Stimulated activated CD8-positive, alpha-beta memory T cell treated with anti-CD3 and anti-CD28 coated beads, Interleukin-7, amount 100 ng/mL, for 4 hours (primary cell): ENCODE measurements at regions not wholly inside any gene's neighbourhood (a gene's known extent, or its start where the extent isn't known, plus 50 kb on each side); places are given as distances from the start of the nearest gene placed in this dataset.
A peak's percentile ranks its signal among the peaks of the same experiment; 100 is the strongest.
"Not testable (repeated sequence)": the region's sequence is repeated elsewhere in the genome, so short reads cannot be mapped to it uniquely, and the experiment has no call there.

Experiments
- DNase-seq, 2 donors: peaks; one replicate each; pipeline ENCODE4 v3.0.0-alpha.2; 2020; ENCODE audit warnings: low read depth in 2 of 2

- not testable (repeated sequence) for DNase-seq
Observed at GRCh38 chr1:221965891-221966290, 224.0 kb upstream of the DUSP10 start.

DNA sequence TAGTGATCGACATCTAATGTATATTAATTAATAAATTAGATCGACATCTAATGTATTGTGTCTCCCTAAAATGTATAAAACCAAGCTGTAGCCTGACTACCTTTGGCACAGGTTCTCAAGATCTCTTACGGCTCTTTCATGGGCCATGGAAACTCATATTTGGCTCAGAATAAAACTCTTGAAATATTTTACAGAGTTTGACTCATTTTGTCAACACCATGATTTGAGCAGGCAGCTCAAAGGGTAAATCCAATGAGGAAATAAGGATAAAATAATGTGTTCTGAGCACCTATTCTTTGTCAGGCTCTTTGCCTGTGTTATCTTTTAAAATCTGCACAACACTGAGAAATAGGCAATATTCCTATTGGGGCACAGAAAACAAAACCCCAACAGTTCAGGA lies 223.4 kb upstream of the DUSP10 start:
- no peak for DNase-seq

DNA sequence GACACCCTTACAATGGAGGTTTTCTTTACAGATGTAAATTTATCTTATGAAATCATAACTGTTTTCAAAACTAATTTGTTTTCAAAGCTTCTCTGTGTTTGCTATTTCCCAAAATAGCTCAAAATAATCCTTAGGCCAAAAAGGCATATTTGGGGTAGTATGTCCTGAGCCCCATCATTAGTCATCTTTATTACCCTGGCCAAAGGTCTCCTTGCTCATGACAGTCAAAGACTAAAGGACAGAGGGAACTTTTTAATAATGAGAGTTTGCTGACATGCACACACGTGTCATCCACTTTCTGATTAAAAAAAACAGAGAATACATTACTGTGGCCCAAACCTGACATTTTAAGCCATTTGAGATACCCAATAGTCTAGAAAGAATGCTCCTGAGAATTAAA lies 221.9 kb upstream of the DUSP10 start:
- DNase-seq: no peak

- no peak for DNase-seq
Observed at GRCh38 chr1:221962385-221962784, 220.5 kb upstream of the DUSP10 start.

DNA sequence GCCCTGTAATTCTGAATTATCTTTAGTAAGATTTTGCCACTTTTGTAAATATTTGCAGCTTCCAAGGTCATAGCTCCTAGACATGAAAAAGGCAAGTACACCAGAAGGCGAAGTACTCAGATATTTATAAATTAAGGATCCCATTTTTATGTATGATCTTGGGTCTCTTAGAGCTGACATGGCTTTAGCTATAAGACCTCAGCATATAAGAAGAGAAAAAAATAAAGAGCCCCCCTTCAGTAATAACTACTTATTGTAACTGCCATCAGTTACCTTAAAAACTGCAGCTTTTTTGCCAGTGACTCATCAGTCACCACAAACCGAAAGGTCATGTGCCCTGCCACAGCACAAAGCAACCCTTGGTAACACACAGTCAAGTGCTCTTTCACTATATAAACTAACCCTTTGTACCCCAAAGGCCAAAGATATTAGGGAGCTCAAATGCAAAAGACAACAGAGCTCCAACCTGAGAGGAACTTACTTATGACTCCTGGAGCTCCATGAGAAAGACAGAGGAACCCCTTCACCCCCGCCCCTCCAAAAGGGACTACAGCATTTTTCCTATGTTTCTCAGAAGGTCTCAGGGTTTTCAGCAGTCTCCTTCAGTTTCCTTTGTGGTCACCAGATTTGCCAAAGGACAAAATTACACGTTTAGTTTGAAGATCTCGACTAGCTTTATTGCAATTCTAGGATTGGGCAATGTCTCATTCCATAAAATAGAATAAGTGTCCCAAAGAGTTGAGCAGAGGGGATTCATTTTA lies 219.8 kb upstream of the DUSP10 start:
- peak; percentile 51 to 52 for DNase-seq

DNA sequence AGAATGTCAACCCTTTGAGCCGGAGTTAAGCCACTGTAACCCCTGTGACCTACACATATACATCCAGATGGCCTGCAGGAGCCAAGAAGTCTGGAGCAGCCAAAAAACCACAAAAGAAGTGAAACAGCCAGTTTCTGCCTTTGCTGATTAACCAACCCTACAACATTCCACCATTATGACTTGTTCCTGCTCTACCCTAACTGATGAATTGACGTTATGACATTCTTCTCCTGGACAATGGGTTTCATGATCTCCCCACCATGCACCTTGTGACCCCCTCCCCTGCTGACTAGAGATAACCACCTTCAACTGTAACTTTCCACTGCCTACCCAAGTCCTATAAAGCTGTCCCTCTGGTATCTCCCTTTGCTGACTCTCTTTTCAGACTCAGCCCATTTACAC lies 216.3 kb upstream of the DUSP10 start:
- not testable (repeated sequence) for DNase-seq

- not testable (repeated sequence) for DNase-seq
Observed at GRCh38 chr1:221957350-221957749, 215.5 kb upstream of the DUSP10 start.

- no peak for DNase-seq
Observed at GRCh38 chr1:221949996-221950395, 208.1 kb upstream of the DUSP10 start.

DNA sequence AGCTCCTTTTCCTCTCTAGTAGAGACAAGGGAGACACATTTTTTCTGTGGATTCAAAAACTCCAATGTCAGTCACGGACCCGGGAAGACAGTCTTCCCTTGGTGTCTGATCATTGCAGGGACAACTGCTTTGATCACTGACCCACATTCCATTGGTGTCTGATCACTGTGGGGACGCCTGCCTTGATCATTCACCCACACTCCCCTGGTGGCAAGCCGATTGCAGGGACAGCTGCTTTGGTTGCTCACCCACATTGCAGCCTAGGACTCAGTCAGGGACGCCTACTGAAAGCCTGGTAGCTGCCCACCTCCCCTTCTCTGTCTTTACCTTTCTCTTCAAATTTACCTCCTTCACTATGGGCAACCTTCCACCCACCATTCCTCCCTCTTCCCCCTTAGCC lies 206.6 kb upstream of the DUSP10 start:
- DNase-seq: no peak

DNA sequence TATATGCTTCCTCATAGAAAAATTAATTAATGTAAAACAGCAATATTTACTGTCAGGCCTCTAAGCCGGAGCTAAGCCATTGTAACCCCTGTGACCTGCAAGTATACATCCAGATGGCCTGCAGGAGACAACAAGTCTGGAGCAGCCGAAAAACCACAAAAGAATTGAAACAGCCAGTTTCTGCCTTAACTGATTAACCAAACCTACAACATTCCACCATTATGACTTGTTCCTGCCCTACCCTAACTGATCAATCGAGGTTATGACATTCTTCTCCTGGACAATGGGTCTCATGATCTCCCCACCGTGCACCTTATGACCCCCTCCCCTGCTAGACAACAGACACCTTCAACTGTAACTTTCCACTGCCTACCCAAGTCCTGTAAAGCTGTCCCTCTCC lies 205.8 kb upstream of the DUSP10 start:
- DNase-seq: no peak

- DNase-seq: no peak
Observed at GRCh38 chr1:221946768-221947167, 204.9 kb upstream of the DUSP10 start.

DNA sequence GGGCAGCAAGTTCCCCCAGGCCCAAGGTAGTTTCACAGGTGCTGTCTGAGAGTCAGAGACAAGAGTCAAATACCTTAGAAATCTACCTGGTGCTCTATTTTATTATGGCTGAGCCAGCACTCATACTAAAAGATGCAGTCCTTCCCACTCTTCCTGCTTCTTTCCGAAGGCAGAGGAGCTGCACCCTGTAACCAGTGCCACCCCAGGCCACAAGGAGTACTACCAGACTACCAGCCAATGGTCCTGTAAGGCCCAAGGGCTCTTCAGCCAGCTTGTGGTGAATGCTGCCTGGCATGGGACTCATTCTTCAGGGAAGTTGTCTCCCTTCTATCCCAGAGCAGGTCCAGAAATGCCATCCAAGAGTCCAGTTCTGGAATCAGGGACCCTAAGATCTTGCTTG lies 203.8 kb upstream of the DUSP10 start:
- no peak for DNase-seq

DNA sequence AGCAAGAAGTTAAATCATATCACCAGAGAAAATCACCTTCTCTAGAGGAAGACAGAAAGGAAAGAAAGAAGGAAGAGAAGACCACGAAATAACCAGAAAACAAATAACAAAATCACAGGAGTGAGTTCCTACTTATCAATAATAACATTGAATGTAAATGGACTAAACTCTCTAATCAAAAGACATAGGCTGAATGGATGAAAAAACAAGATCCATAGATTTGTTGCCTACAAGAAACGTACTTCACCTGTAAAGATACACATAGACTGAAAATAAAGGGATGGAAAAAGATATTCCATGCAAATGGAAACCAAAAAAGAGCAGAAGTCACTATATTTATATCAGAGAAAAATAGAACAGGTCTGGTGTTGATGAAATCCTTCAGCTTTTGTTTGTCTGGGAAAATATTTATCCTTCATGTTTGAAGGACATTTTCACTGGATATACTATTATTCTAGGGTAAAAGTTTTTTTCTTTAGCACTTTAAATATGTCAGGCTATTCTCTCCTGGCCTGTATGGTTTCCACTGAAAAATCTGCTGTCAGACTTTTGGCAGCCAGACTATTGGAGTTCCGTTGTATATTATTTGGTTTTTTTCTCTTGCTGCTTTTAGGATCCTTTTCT lies 202.5 kb upstream of the DUSP10 start:
- no peak for DNase-seq

DNA sequence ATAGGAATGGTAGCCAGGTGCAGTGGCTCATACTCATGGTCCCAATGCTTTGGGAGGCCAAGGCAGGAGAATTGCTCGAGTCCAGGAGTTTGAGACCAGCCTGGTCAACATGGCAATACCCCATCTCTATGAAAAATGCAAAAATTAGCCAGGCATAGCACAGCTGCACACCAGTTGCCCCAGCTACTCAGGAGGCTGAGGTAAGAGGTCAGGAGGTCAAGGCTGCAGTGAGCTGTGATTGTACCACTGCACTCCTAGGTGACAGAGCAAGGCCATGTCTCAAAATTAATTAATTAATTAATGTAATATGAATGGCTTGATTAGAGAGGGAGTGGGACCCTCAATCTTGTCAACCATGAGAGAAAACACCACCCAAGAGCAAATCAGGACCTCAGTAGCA lies 198.7 kb upstream of the DUSP10 start:
- DNase-seq: no peak

GRCh38 chr1:221939607-221940006 lies 197.7 kb upstream of the DUSP10 start:
- no peak for DNase-seq

- no peak for DNase-seq
Observed at GRCh38 chr1:221937155-221937953, 195.5 kb upstream of the DUSP10 start.

- no peak for DNase-seq
Observed at GRCh38 chr1:221933814-221934213, 191.9 kb upstream of the DUSP10 start.

- DNase-seq: no peak
Observed at GRCh38 chr1:221926441-221926840, 184.6 kb upstream of the DUSP10 start.

DNA sequence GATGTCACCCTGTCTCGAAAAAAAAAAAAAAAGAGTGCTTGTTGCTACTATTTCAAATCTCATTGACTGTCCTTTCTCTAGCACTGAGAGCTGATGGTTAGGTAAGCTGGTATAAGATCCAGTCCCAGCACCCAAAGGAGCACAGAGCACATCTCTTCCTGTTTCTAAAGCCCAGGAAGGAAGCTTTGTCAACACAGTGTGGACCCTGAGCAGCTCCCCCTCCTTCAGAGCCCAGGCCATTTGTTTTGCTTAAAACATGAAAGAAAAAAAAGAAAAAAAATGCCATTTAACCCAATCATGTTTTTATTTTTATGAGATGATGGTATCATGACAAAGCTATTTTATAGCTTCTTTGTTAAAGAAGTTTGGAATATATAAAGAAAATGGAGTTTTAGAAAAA lies 184.1 kb upstream of the DUSP10 start:
- DNase-seq: no peak

GRCh38 chr1:221923929-221924598 lies 182.2 kb upstream of the DUSP10 start:
- DNase-seq: no peak

GRCh38 chr1:221921936-221922335 lies 180.0 kb upstream of the DUSP10 start:
- DNase-seq: no peak

DNA sequence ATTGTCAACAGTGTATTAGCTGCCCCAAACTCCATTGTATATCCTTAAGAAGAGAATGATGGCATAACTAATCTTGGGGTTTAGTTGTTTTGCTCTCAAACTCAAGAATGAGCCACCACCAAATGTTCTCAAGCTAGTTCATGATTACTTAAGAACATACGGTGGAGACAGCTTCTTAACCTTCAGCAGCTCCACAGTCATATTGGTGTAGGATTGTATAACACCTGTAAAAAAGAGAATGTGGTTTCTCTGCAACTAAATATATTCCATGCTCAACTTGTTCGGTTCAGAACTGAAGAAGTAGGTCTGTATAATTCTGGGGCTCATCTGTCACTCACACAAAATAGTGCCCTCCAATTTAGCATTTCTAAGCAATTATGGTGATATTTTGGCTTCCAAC lies 177.9 kb upstream of the DUSP10 start:
- DNase-seq: no peak
